SU-DHL-6 (cell line): ENCODE measurements at regions not wholly inside any gene's neighbourhood (a gene's known extent, or its start where the extent isn't known, plus 50 kb on each side); places are given as distances from the start of the nearest gene placed in this dataset.
A peak's percentile ranks its signal among the peaks of the same experiment; 100 is the strongest.

Experiments used
- H2AFZ ChIP-seq: fragments of 200-600 bp; sonication (generic); 2 replicates; pipeline ENCODE4 v1.6.1; 2014; ENCODE audit warnings: low read depth, mild to moderate bottlenecking, moderate library complexity, mixed read lengths, antibody characterized with exemption, low read length; ENCODE audit not compliant: severe bottlenecking
- H3F3A ChIP-seq: fragments of 200-600 bp; shearing (Covaris generic); 2 replicates; pipeline ENCODE4 v1.6.0; 2016; ENCODE audit warnings: antibody characterized with exemption, mild to moderate bottlenecking; ENCODE audit not compliant: insufficient read depth
- H3K27ac ChIP-seq: fragments of 200-600 bp; sonication (generic); 2 replicates; pipeline ENCODE4 v1.5.1; 2016; ENCODE audit warnings: low read depth, mild to moderate bottlenecking, low read length, moderate library complexity, mixed read lengths
- H3K27me3 ChIP-seq: fragments of 200-600 bp; sonication (generic), shearing (Covaris generic); 2 replicates; pipeline ENCODE4 v1.6.0; 2014; ENCODE audit warnings: mild to moderate bottlenecking, low read length
- H3K36me3 ChIP-seq: fragments of 200-600 bp; sonication (generic); 2 replicates; pipeline ENCODE4 v1.6.1; 2014; ENCODE audit warnings: mild to moderate bottlenecking, low read length, mixed read lengths
- H3K4me2 ChIP-seq: fragments of 300-600, 200-600 bp; shearing (Covaris generic), sonication (generic); 2 replicates; pipeline ENCODE4 v1.6.0; 2014; ENCODE audit warnings: low read length, low read depth, mild to moderate bottlenecking; ENCODE audit not compliant: poor library complexity, severe bottlenecking
- H3K4me3 ChIP-seq: fragments of 200-600 bp; sonication (generic); 2 replicates; pipeline ENCODE4 v1.5.1; 2014; ENCODE audit warnings: antibody characterized with exemption, low read length, mild to moderate bottlenecking, mixed read lengths; ENCODE audit not compliant: insufficient read depth, poor library complexity, severe bottlenecking
- H3K79me2 ChIP-seq: fragments of 200-600 bp; sonication (generic); 2 replicates; pipeline ENCODE4 v1.6.1; 2014; ENCODE audit warnings: mild to moderate bottlenecking, low read length, moderate library complexity; ENCODE audit not compliant: insufficient read depth
- H3K9ac ChIP-seq: fragments of 200-600 bp; sonication (generic); 2 replicates; pipeline ENCODE4 v1.7.0; 2014; ENCODE audit warnings: mild to moderate bottlenecking, low read length
- H3K9me2 ChIP-seq: fragments of 200-600 bp; sonication (generic); replicated peaks from 2 replicates; pipeline ENCODE4 v1.6.1; 2014; ENCODE audit warnings: low read length; ENCODE audit not compliant: insufficient read depth
- H3K9me3 ChIP-seq: fragments of 200-600 bp; sonication (generic); 2 replicates; pipeline ENCODE4 v1.6.1; 2014; ENCODE audit warnings: low read length, mixed read lengths; ENCODE audit not compliant: insufficient read depth
- H4K20me1 ChIP-seq: fragments of 200-600 bp; sonication (generic); 2 replicates; pipeline ENCODE4 v1.6.1; 2014; ENCODE audit warnings: low read depth, mild to moderate bottlenecking, antibody characterized with exemption, low read length, moderate library complexity, mixed read lengths
- EZH2phosphoT487 ChIP-seq: fragments of 200-600 bp; sonication (generic), shearing (Covaris generic); conservative IDR thresholded peaks from 2 replicates; pipeline ENCODE4 v1.6.1; 2018; ENCODE audit warnings: mild to moderate bottlenecking, antibody characterized with exemption, low read length, moderate library complexity, mixed read lengths
- TF ChIP-seq, protein P1 (sequence below): fragments of 200-600 bp; sonication (generic); IDR thresholded peaks from one replicate; pipeline ENCODE4 v1.5.1; 2017; ENCODE audit warnings: antibody characterized with exemption, mild to moderate bottlenecking, low read length, moderate library complexity; ENCODE audit not compliant: insufficient read depth, poor library complexity, severe bottlenecking

DNA sequence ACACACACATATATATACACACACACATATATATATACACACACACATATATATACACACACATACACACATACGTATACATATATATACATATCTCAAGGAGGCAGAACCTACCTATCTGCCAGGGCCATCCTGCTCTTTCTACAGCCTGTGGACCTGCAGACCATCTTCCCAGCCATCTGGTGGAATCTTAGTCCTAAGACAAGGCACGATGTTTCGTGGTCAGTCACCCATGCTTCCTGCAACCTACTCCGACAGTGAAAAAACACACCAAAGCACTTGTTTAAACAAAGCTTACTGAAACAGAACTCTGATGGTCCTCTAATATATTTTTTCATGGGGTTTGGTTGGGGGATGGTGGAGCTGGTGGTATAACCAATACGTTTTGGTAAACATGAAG is 164.2 kb upstream of the ZNF521 start:
- Histone ChIP-seq H3K4me3 (no peak overlapping the region), H3K9ac (no peak overlapping the region), H2AFZ (no peak overlapping the region), H3K27ac (no peak overlapping the region), H3K4me2 (peak overlapping the region; percentile 73), H3K27me3 (no peaks in the 10 kb centered on the region), H3K9me2 (no peaks in the 10 kb centered on the region), H3K36me3 (no peaks in the 10 kb centered on the region), H3K79me2 (no peaks in the 10 kb centered on the region), H3K9me3 (no peaks in the 10 kb centered on the region), H3F3A (peaks cover 29% of the 10 kb centered on the region), H4K20me1 (no peaks in the 10 kb centered on the region)
- TF ChIP-seq, protein P1, sequence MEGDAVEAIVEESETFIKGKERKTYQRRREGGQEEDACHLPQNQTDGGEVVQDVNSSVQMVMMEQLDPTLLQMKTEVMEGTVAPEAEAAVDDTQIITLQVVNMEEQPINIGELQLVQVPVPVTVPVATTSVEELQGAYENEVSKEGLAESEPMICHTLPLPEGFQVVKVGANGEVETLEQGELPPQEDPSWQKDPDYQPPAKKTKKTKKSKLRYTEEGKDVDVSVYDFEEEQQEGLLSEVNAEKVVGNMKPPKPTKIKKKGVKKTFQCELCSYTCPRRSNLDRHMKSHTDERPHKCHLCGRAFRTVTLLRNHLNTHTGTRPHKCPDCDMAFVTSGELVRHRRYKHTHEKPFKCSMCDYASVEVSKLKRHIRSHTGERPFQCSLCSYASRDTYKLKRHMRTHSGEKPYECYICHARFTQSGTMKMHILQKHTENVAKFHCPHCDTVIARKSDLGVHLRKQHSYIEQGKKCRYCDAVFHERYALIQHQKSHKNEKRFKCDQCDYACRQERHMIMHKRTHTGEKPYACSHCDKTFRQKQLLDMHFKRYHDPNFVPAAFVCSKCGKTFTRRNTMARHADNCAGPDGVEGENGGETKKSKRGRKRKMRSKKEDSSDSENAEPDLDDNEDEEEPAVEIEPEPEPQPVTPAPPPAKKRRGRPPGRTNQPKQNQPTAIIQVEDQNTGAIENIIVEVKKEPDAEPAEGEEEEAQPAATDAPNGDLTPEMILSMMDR, result no peak
- no peak for TF ChIP-seq EZH2phosphoT487

DNA sequence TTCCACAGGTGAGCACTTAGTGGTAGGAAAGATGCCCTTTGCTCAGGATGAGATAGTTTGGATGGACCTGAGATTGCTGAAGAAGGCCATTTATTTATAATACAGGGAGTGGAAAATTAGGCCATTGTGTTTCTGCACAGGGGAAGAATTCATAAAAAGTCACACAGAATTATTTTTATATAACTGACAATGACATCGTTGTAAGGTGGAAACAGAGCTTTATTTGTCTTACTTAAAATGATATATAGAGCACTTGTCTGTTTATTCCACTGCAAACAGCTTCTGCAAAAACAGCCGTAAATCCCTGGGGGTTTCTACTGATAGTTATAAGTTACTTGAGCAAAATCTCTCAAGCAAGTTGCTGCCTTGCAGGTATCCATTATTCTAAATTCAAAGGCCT is 158.1 kb upstream of the ZNF521 start:
- no peaks in the 10 kb centered on the region for H3K9me2 ChIP-seq
- no peak overlapping the region for H3K27ac ChIP-seq
- H3K79me2 ChIP-seq, result no peaks in the 10 kb centered on the region
- TF ChIP-seq EZH2phosphoT487, result no peak
- TF ChIP-seq, protein P1, result no peak
- no peak overlapping the region for H3K9ac ChIP-seq
- no peaks in the 10 kb centered on the region for H3K27me3 ChIP-seq
- H3K4me2 ChIP-seq, result peak overlapping the region; percentile 3
- H3F3A ChIP-seq, result 0 out of 2 replicates have a peak, but pooled peaks cover under 1% of the 10 kb centered on the region
- H2AFZ ChIP-seq, result peak overlapping the region; percentile 36
- H4K20me1 ChIP-seq, result no peaks in the 10 kb centered on the region
- no peaks in the 10 kb centered on the region for H3K9me3 ChIP-seq
- H3K36me3 ChIP-seq, result no peaks in the 10 kb centered on the region
- H3K4me3 ChIP-seq, result no peak overlapping the region

DNA sequence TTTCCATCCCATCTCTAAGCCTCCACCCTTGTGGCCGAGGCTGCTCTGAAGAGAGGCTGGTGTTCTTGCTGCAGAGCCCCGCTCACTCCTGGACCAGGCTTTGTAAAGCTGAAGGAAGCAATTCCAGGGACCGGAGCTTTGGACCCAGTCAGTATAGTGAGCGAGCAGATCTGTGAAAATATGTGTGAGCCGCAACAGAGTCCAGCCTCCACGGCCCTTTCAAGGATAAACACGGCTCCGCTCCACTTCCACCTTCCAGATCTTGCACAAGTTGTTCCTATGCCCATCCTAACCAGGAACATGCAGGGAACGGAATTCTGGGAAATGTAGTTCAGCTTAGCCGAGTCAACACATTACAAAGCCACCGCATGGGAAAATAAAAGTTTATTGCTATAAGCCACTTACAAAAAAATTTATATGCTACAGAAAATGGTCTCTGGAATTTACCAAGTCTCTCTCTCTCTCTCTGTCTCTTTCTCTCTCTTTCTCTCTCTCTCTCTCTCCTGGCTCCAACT is 151.7 kb upstream of the ZNF521 start:
- Histone ChIP-seq H3K9me3 (0 out of 2 replicates have a peak, but pooled peaks cover 6% of the 10 kb centered on the region), H3K4me3 (no peak overlapping the region), H3F3A (no peaks in the 10 kb centered on the region), H3K27ac (no peak overlapping the region), H4K20me1 (no peaks in the 10 kb centered on the region), H3K4me2 (no peak overlapping the region), H2AFZ (no peak overlapping the region), H3K79me2 (no peaks in the 10 kb centered on the region), H3K36me3 (no peaks in the 10 kb centered on the region), H3K9ac (no peak overlapping the region), H3K27me3 (no peaks in the 10 kb centered on the region), H3K9me2 (no peaks in the 10 kb centered on the region)
- no peak for TF ChIP-seq EZH2phosphoT487
- TF ChIP-seq, protein P1, result no peak
